GM19372 (cell line): ENCODE measurements at regions not wholly inside any gene's neighbourhood (a gene's known extent, or its start where the extent isn't known, plus 50 kb on each side); places are given as distances from the start of the nearest gene placed in this dataset.
"Not testable (repeated sequence)": the region's sequence is repeated elsewhere in the genome, so short reads cannot be mapped to it uniquely, and the experiment has no call there.

Experiments
- ATAC-seq: cut with Tn5 transposase; IDR thresholded peaks from one replicate; pipeline ENCODE4 v1.9.1; 2021; ENCODE audit warnings: mild to moderate bottlenecking, low read depth, moderate library complexity; ENCODE audit not compliant: unreplicated experiment

DNA sequence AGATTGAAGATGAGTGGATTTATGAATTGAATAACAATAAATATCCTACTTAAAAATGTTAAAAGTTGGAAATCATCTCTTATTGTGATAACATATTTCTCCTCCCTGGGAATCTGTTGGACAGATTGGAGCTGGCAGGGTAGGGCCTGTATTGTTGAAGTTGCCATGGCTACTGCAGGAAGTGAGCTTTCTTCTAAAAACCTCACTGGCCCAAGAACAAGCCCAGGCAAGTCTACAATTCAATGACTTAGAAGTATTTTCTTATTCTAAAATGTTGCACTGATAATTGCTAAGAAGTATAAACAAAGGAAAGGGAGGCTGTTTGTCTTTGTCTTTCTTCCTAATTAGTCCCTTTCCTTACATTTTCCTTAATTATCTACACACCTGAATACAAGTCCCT, 112.1 kb downstream of the DLEU7 start:
- no peak for ATAC-seq

DNA sequence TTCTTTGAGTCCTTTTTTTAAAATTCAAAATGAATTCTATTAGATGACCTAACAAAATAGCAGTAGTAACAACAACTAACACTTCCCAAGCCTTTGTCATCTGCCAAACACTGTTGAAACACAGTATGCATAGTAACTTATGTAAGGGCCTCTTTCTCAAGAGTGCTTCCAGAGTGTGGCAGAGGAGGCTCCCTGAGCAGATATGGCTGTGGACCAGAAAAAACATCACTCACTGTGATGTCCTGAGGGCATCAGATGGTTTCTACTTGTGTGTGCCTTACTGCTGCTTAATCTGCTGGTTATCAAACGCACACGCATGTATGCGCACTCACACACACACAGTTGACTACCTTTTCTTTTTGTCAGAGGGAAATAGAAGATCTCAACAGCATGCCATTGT, 110.8 kb downstream of the DLEU7 start:
- no peak for ATAC-seq

DNA sequence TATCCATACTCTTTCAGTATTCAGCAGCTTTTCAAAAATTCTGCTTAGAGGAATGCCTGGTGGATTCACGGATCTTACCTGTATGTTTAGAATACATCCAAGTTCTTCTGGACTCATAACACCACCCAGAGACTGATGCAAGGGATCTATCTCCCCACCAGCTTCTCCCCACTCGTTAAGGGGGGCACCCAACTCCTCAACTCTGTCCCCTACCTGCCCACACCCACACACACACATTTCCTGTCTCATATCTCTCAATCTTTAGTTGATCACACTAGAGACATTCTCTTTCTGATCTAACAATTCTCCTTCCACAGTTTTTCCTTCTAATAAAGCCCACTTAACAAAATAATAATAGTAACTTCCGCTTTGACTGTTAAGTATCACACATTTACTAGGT, 110.1 kb downstream of the DLEU7 start:
- no peak for ATAC-seq

DNA sequence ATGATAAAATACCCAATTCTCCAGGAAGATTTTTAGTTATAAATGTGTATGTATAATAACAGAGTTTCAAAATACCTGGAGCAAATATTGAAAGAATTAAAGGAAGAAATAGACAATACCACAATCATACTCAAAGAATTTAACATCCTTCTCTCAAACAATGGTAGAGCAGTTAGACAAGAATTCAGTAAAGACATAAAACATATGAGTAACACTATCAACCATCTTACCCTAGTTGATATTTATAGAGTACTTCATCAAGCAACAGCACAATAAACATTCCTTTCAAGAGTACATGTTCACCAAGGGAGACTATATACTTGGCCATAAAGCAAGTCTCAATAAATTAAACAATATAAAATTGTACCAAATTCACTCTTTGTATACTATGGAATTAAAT, 108.4 kb downstream of the DLEU7 start:
- ATAC-seq, result no peak

DNA sequence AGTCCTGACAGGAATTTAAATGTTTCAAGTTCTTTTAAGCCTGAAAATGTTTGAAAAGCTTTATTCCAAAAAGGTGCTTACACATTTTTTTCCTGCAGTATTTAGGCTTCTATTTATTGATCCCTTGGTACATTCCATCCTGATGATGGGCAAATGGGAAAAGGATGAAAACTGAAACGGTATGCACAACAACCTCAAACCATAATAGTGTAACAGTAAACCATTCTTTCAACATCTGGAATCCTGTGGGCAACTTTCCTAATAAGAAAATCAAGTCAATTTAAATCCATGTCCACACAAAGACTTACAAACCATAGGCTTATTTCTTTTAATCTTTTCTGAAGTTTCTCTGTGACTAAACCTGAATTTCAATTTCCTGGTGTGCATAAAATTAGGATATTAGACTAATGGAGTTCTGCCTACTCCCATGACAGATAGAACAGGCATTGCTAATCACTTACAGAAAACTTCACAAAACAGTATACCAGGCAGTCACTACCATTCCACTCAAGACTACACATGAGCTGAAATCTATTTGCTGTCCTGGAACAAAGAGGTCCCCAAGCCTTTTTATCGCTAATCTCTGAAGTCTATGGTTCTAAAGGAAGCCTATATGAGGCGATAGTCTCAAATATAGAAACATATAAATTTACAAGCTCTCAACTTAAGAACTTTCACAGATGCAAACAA, 103.3 kb downstream of the DLEU7 start:
- no peak for ATAC-seq

DNA sequence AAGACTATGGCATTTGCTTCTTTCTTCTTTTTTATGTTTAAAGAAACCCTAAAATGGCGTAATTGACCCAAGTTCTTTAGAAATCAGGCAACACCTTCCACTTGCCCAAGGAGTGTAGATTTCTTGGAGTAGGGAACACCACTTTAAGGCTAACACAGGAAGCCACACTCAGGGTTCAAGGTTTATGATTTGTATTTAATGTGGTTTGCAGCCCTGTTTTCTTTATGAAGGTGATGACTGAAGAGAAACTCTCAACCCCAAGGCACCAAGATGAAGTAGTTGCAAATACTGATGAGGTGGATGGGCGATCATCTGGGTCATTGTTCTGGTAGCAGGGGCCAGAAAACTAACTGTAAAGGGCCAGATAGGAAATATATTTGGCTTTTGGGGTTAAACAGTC, 101.1 kb downstream of the DLEU7 start:
- no peak for ATAC-seq

DNA sequence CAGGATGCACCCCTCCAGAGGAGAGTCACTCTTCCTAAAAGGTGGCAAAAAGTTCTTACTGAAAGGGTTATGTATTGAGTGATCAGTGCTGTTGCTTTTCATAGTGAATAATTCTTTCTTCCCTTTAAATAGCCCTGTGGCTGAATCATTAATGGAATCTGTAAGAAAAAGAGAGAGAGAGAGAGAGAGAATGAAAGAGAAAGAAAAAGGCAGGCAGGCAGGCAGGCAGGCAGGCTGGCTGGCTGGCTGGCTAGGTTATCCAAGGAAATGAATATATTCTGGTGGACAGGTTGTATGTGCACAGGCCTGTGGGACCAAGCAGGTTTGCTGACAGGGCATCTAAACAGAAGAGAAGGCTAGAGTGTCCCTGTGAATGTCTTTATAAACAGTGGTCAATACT, 100.5 kb downstream of the DLEU7 start:
- ATAC-seq, result no peak

DNA sequence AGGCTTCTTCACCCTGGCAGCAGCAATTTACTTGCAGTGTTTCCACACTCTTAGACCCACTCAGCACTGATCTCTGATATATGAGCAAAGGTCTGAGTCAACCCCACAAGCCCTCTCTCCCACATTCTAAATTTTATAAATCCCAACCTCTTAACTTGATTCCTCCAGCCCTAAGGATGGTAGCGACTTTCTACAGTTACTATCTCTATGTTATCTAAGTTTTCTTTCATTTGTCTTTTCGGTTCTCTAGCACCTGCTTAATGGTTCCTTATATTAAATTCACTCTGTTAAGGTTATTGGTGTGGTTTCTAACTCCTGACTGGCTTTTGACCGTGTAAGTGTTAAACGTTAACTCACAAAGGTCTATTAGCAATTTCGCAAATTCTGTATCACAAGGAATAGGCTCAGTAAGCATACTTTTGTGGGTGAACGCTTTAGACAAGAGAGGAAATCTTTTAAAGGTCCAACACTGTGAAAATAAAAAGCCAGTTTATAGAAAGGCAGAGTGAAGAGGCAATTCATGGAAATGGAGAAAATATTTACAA, 99.3 kb downstream of the DLEU7 start:
- ATAC-seq, result no peak

DNA sequence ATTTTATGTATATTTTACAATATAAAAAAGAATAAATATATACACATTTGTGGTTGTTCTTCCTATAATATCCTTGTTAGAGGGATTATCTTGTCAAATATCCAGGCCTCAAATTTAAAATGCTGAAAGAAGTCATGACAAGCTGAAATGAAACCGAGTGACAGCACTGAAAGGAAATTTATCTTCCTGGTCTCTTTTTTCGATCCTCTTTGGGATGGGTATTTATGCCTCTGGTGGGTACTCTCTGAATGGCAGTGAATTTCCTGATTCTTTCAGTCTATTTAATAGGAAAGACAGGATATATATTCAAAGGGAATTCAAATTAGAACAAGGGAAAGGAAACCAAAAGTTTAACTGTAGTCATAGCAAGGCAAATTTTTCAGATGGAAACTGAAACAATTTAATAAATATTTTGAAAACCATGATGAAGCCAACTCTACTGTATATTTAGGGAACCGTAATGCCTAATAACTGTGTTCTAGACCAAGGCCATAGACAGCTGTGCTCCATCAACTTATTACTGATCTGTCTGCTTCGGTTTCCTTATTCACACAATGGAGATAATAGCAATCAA, 97.9 kb downstream of the DLEU7 start:
- ATAC-seq, result no peak

DNA sequence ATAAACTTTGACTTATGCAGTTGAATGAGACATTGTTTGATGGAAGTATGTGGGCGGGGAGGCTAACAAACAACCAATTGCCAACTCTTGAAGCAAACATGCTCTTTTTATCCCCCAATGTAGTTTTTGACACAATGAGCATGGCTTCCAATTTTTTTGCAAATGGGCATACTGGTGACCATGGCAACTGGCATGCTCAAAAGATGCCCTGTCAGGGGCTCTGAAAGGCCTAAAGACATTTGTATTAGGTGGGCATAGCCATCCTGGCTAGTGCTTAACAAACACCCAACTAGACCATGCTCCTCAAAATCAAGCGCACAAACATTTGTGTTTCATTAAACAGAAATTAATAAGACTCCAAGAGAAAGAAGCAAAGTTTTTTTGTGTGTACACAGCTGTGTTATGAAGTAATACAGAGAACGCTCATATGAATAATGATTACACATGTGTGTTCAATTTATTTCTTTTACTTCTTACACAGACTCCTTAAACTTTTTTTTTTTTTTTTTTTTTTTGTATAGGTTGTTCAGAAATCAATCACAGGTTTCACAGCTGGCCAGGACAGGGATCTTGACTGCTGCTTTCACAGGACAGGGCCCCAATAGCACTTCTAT, 95.6 kb downstream of the DLEU7 start:
- ATAC-seq, result no peak

DNA sequence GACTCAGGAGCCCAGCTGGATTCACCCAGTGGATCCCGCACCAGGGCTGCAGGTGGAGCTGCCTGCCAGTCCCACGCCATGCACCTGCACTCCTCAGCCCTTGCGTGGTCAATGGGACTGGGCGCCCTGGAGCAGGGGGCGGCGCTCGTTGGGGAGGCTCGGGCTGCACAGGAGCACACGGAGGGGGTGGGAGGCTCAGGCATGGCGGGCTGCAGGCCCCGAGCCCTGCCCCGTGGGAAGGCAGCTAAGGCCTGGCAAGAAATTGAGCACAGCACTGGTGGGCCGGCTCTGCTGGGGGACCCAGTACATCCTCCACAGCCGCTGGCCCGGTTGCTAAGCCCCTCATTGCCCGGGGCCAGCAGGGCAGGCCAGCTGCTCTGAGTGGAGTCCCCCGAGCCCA, 90.3 kb downstream of the DLEU7 start:
- not testable (repeated sequence) for ATAC-seq

DNA sequence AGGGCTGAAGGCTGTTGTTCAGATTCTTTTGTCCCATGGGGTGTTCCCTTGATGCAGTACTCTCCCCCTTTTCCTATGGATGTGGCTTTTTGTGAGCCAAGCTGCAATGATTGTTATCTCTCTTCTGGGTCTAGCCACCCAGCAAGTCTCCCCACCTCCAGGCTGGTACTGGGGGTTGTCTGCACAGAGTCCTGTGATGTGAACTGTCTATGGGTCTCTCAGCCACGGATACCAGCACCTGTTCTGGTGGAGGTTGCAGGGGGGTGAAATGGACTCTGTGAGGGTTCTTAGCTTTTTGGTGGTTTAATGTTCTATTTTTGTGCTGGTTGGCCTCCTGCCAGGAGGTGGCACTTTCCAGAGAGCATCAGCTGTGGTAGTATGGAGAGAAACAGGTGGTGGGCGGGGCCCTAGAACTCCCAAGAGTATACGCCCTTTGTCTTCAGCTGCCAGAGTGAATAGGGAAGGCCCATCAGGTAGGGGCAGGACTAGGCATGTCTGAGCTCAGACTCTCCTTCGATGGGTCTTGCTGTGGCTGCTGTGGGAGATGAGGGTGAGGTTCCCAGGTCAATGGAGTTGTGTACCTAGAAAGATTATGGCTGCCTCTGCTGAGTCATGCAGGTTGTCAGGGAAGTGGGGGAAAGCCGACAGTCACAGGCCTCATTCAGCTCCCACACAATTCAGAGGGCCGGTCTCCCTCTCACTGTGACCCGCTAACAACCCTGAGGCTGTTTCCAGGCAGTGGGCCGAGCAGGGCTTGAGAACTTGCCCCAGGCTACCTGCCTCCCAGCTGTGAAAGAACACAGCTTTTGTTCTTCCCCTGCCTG, 87.4 kb downstream of the DLEU7 start:
- not testable (repeated sequence) for ATAC-seq

DNA sequence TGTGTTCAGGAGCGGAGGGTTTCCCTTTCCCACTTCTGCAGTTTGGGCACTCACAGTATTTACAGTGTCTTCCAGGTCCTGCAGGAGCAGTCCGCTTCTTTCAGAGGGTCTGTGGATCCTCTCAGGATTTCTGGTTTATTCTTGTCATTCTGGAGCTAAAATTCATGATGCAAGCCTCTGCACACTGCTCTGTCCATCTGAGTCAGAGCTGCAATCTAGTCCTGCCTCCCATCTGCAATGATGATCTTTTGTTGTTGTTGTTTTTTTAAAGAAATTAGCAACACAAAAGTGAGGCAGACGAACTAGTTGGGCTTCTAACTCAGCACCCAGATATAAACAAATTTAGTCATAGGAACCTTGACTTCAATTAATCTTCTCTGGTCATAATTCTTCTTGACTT, 86.5 kb downstream of the DLEU7 start:
- ATAC-seq, result no peak

DNA sequence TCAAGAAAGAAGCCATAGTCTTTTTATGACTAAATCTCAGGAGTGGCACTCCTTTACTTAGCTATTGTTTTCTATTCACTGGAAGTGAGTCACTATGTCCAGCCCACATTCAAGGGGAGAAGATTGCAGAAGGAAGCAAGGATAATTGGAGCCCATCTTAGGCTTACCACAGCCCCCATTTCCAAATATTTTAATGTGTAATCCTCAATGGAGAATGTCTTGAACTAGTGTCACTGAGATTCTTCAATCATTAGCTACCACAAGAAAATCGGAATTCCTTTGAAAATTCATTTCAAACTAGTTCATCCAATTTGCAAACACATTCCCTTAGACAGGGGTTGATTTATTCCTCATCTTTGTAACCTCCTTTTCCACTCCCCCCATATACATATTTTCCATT, 84.7 kb downstream of the DLEU7 start:
- ATAC-seq, result no peak

DNA sequence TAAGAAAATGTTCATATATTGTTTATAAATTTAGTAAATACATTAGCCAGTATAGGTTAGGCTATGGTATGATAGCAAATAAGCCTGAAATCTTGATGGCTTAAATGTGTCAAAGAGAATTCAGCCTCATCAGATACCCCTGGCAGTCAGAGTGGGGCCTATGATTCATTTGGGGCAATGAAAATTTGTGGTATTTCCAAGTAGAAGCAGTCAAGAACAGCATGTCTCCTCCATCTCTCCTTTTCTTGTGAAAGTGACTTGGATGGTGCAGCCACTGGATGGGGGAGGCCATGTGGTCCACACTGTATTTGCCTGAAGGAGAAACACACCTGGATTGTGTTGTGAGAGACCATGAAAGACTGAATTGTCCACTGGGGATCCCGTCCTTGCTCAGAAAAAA, 82.7 kb downstream of the DLEU7 start:
- ATAC-seq, result no peak

DNA sequence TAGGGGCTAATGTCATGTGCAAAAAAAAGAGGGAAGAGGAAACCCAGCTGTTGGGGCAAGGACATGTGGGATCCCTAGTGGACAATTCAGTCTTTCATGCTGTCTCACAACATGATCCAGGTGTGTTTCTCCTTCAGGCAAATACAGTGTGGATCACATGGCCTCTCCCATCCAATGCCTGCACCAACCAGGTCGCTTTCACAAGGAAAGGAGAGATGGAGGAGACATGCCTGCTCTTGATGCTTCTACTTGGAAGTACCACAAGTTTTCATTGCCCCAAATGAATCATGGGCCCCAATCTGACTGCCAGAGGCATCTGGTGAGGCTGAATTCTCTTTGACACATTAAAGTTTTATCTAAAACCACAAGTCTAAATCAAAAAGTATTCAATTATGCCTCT, 82.1 kb downstream of the DLEU7 start:
- ATAC-seq, result no peak

DNA sequence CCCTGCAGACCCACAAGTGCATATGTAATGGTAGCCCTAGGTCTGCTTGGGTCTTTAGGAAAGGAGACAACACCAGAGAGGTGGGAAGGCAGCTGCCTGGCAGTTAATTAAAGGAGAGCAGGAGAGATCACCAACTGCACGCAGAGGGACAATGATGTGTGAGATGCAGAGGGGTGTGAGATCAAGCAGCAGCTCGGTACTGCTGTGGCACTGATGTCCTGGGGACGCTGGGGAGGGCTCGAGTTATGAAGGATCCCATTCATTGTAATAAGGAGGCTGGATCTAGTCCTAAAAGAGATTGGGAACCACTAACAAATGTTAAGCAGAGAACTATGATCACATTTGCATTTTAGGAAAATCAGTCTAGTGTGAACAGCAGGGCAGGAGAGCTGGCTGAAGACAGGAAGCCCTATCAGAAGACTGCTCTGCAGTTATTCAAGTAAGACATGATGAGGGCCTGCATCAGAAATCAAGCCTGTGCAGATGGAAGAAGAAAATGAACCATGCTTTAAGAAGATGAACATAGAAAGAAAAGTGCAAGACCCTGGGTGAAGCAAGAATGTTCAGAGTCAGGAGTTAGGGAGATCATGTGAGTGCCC, 80.4 kb downstream of the DLEU7 start:
- ATAC-seq, result no peak

DNA sequence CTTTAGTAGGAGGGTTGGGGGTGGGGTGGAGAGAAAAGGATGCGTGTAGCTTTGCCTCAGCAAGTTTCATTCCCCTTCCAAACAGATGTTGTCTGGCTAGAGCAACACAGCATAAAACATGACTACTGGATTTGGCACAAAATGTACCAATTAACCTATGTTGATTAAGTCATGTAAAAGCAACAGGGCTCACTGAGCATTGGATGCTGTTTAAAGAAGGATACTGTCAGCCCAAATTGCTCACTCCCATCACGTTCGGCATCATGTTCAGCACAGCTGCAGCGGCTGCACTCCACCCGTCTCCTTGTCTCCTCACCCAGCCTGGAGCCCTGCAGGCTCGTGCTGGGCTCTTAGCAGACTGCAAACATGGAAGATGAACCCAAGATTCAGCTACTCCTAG, 77.5 kb downstream of the DLEU7 start:
- ATAC-seq, result no peak

DNA sequence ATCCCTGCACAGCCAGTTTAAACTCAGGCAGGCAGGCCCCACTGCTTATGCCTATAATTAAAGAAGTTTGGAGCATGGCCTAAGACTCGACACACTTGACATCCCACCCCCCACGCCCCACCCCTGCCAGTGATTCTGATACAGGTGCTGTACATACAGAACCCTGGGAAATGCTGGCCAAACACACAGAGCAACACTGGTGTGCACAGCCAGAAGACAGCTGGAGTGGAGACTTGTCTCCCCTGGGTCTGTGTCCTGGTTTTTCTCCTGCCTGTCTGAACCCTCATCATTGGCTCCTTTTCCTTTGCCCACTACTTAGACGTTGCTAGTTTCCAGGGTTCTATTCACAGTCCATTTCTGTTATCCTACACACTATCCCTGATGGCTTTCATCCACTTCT, 76.8 kb downstream of the DLEU7 start:
- ATAC-seq, result no peak

DNA sequence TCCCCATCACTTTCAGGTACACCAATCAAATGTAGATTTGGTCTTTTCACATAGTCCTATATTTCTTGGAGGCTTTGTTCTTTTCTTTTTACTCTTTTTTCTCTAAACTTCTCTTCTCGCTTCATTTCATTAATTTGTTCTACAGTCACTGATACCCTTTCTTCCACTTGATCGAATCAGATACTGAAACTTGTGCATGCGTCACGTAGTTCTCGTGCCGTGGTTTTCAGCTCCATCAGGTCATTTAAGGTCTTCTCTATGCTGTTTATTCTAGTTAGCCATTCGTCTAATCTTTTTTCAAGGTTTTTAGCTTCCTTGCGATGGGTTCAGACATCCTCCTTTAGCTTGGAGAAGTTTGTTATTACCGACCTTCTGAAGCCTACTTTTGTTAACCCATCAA, 70.6 kb downstream of the DLEU7 start:
- not testable (repeated sequence) for ATAC-seq
